WERI-Rb-1 (cell line): ENCODE measurements at regions not wholly inside any gene's neighbourhood (a gene's known extent, or its start where the extent isn't known, plus 50 kb on each side); places are given as distances from the start of the nearest gene placed in this dataset.
"Not testable (repeated sequence)": the region's sequence is repeated elsewhere in the genome, so short reads cannot be mapped to it uniquely, and the experiment has no call there.

Source experiments
- DNase-seq: peaks from one replicate; pipeline ENCODE4 v3.0.0-alpha.2; 2020
- H3K27ac ChIP-seq: fragments of 250-450 bp; sonication (Bioruptor Pico); 2 replicates; pipeline ENCODE4 v1.5.1; 2020; ENCODE audit warnings: mild to moderate bottlenecking, moderate library complexity
- H3K27me3 ChIP-seq: fragments of 250-450 bp; sonication (Bioruptor Pico); 2 replicates; pipeline ENCODE4 v1.5.1; 2021; ENCODE audit warnings: mild to moderate bottlenecking, low read depth, moderate library complexity; ENCODE audit not compliant: insufficient read depth, severe bottlenecking
- H3K36me3 ChIP-seq: fragments of 250-450 bp; sonication (Bioruptor Pico); 2 replicates; pipeline ENCODE4 v1.5.1; 2020; ENCODE audit warnings: mild to moderate bottlenecking, moderate library complexity
- H3K4me3 ChIP-seq: 2 replicates; pipeline ENCODE4 v1.5.1; 2011; ENCODE audit warnings: low read depth, mild to moderate bottlenecking, control low read depth, low read length
- H3K9me3 ChIP-seq: fragments of 250-450 bp; sonication (Bioruptor Pico); 2 replicates; pipeline ENCODE4 v1.5.1; 2021; ENCODE audit warnings: mild to moderate bottlenecking, moderate library complexity; ENCODE audit not compliant: severe bottlenecking
- CTCF ChIP-seq: IDR thresholded peaks from 2 replicates; pipeline ENCODE4 v1.5.1; 2011; ENCODE audit warnings: low read depth, mild to moderate bottlenecking, control low read depth, inconsistent platforms, low read length

DNA sequence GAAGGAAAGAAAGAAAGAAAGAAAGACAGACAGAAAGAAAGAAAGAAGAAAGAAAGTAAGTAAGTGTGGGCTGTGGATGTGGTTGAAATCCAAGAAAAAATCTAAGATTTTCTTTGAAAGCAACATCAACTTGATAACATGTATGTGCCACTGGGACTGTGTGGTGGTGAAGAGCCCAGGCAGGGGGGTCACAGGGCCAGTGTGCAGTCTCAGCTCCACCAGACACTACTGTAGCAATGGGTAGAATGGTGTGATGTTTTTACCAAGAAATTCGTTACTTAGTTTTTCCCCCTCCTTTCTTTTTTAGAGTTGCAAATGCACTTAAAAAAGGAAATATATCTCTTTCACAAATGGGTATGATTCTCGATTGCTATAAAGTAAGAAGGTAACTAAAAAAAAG, 71.9 kb upstream of the CNEP1R1 start:
- no peak for DNase-seq
- Histone ChIP-seq H3K36me3 (no peaks in the 10 kb centered on the region), H3K4me3 (no peak overlapping the region), H3K9me3 (no peaks in the 10 kb centered on the region), H3K27me3 (no peaks in the 10 kb centered on the region), H3K27ac (no peak overlapping the region)
- TF ChIP-seq CTCF: no peak

DNA sequence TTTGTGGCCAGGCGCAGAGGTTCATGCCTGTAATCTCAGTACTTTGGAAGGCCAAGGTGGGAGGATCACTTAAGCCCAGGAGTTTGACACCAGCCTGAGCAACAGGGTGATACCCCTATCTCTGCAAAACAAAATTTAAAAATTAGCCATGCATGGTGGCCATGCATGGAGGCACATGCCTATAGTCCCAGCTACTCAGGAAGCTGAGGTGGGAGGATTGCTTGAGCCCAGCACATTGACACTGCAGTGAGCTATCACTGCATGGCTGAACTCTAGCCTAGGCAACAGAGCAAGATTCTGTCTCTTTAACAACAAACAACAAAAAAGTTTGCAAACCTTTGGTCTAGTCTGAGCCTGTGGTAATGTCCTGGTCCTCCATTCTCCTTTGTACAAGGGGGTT, 69.2 kb upstream of the CNEP1R1 start:
- no peak for DNase-seq
- H3K27me3 ChIP-seq: no peaks in the 10 kb centered on the region
- no peak overlapping the region for H3K27ac ChIP-seq
- no peaks in the 10 kb centered on the region for H3K36me3 ChIP-seq
- H3K4me3 ChIP-seq: no peak overlapping the region
- no peak for TF ChIP-seq CTCF
- H3K9me3 ChIP-seq: no peaks in the 10 kb centered on the region

DNA sequence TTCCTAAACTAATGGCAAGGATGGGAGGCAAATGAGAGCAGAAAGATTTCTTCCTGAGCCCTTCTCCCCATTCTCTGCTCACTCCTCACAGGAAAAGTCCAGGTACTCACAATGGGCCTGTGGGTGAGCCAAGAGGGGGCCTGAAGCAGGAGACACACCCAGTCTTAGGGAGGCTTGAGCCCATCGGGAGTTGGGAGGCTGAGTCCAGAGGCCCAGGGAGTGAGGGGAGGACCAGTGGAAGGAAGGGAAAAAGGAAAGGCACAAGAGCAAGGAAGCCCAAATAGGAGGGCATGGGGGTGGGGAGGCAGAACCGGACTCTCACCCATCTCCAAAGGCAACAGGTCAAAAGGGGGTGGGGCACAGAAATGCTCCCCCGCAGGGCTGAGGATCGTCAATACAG, 68.1 kb upstream of the CNEP1R1 start:
- no peaks in the 10 kb centered on the region for H3K27me3 ChIP-seq
- DNase-seq: no peak
- no peaks in the 10 kb centered on the region for H3K9me3 ChIP-seq
- no peak overlapping the region for H3K4me3 ChIP-seq
- H3K36me3 ChIP-seq: no peaks in the 10 kb centered on the region
- no peak overlapping the region for H3K27ac ChIP-seq
- no peak for TF ChIP-seq CTCF

DNA sequence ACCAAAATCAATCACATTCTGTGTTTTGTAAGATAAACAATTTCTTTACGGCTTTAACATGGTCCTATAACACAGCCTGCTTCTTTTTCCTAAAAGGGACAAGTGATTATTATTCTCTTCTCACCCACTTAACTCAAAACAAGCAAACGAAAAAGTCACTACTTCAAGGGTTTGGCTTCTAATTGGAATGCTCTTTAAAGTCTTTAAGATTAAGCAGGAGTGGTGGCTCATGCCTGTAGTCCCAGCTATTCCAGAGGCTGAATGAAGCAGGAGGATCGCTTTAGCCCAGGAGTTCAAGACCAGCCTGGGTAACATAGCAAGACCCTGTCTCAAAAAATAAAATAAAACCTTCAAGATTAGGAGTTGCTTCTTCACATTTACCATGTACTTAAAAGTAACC, 66.6 kb upstream of the CNEP1R1 start:
- Histone ChIP-seq H3K36me3 (no peaks in the 10 kb centered on the region), H3K27ac (no peak overlapping the region), H3K27me3 (no peaks in the 10 kb centered on the region), H3K9me3 (no peaks in the 10 kb centered on the region), H3K4me3 (no peak overlapping the region)
- no peak for TF ChIP-seq CTCF
- DNase-seq: no peak

DNA sequence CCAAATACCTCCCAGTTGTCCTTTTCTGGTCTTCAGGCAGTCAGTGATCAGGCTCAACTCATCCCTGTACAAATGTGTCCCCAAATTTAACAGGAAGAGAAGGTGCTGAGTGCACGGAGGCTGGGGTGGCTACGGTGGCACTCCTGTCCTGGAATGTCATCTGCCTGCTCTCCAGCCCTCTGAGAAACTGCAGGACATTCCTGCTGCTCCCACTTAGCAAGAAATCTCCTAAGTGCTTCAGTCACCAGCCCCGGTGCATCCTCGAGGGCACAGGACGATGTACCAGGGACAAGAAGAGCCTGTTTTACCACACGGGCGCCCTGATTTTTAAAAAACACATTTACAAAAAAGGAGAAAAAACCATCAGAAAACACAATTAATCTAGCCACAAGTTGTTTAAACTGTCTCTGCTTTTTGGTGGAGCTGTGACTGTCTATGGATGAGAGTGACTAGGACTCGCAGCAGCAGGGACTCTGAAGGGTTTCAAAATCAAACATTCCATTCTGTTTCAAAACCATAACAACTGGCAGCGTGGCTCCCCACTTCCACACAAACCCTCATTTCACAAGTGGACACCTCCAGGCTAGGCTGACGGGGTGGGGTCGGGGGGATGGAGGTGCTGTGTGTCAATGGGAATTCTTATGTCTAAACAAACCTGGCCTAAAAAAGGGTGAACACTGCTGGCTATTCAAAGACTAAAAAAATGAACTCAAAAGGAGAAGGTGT, 65.3 kb upstream of the CNEP1R1 start:
- H3K9me3 ChIP-seq: no peaks in the 10 kb centered on the region
- H3K27ac ChIP-seq: no peak overlapping the region
- TF ChIP-seq CTCF: no peak
- no peaks in the 10 kb centered on the region for H3K36me3 ChIP-seq
- DNase-seq: no peak
- H3K27me3 ChIP-seq: no peaks in the 10 kb centered on the region
- H3K4me3 ChIP-seq: no peak overlapping the region

- Histone ChIP-seq H3K27me3 (no peaks in the 10 kb centered on the region), H3K36me3 (no peaks in the 10 kb centered on the region), H3K27ac (no peak overlapping the region), H3K4me3 (no peak overlapping the region), H3K9me3 (no peaks in the 10 kb centered on the region)
- DNase-seq: no peak
- no peak for TF ChIP-seq CTCF
Measured at GRCh38 chr16:49961089-49961488, 63.9 kb upstream of the CNEP1R1 start.

DNA sequence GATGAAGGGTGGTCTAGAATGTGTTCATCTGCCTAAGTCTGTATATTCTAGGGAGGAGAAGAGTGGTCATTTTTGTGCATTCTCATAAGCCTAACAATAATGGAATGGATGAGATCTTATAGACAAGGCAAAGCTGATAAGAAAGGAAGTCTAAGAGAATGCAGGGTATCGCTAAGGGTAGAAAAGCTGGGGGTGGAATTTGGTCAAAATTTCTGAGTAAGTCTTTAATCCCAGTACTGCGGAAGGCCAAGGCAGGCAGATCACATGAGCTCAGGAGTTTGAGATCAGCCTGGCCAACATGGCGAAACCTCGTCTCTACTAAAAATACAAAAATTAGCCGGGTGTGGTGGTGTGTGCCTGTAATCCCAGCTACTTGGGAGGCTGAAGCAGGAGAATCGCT, 62.5 kb upstream of the CNEP1R1 start:
- DNase-seq, H3K36me3 ChIP-seq: not testable (repeated sequence)

More for the DNA sequence above, 62.5 kb upstream of the CNEP1R1 start:
- not testable (repeated sequence) for H3K27ac ChIP-seq, H3K27me3 ChIP-seq, H3K4me3 ChIP-seq, H3K9me3 ChIP-seq
